HG03103 (cell line): ENCODE measurements at regions not wholly inside any gene's neighbourhood (a gene's known extent, or its start where the extent isn't known, plus 50 kb on each side); places are given as distances from the start of the nearest gene placed in this dataset.

ENCODE experiments used
- ATAC-seq: cut with Tn5 transposase; IDR thresholded peaks from one replicate; pipeline ENCODE4 v1.9.1; 2021; ENCODE audit warnings: low read depth; ENCODE audit not compliant: unreplicated experiment

DNA sequence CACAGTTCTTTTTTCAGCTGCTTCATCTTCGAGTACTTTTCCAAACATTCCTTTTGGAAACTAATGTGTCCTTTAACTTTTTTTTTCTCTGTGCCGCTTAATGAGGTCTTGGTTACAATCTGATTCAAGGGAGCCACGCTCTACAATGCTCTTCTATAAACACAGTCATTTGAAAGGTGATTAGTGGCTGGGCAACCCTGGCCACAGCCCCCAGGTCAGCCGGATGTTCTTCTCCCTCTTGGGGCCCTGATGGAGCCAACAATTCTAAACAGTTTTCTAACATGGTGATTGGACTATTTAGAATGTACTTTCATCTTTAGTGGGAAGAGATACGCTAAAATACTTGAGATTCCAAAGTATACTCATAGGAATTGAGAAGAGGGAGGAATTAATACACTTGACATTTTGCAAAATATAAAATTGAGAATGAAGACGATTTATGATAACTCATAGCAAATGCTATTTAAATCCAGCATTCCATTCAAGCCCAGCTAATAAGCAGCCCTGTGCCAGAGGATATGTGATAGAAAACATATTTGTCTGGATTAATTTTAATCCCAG, 83.7 kb upstream of the MBOAT2 start:
- ATAC-seq: no peak

DNA sequence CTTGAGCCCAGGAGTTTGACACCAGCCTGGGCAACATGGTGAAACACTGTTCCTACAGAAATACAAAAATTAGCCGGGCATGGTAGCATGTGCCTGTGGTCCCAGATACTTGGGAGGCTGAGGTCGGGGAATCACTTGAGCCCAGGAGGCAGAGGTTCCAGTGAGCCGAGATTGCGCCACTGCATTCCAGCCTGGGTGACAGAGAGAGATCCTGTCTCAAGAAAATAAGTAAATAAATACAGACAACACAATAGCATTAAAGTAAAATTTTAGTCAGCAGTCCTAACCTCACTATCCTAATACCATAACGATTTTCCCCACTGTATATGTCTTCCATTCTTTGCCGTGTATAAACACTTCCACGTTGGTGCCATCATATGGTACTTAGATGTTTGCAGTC, 83.0 kb upstream of the MBOAT2 start:
- ATAC-seq: no peak

DNA sequence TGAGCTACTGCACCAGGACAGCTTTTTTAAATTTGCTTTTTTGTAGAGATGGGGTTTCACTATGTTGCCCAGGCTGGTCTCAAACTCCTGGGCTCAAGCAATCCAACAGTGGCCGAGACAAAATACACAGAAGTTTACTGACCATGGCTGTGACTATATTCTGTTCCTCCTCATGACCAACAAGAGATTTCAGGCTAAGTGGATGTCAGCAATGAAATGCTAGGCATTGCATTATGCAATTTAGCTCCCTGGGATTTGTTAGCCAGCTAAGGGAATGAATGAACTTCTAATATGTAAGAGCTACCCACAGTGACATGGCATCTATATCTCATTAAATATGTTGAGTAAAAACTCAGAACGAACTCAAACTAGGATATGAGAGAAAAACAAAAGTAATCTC, 81.9 kb upstream of the MBOAT2 start:
- ATAC-seq: no peak

DNA sequence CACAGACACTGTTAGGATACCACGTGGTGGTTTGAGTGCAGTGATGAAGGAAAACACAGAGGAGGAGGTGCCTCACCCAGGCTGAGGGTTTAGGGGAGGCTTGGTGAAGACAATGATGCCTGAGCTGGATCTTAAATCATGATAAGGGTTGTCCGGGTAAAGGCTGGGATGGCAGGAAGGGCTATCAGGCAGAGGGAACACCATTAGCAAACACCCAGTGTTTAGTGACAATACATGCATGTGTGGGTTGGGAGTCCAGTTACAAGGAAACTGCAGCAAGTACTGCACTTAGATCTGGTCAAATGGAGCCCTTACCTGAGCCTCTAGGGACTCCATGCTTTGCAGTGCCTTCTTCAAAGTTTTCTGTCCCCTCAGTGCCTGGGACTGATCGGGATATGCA, 79.8 kb upstream of the MBOAT2 start:
- no peak for ATAC-seq

DNA sequence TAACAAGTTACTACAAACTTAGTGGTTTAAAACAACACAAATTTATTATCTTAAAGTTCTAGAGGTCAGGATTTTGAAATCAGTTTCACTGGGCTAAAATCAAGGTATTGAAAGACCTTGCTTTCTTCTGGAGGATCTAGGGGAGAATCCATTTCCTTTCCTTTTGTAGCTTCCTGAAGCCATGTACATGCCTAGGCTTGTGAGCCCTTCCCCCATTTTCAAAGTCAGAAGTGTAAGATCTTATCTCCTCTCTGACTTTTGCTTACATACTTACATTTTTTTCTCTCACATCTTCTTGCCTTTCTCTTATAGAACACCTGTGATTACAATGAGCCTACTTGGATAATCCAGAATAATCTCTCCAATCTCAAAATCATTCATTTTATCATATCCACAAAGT, 78.7 kb upstream of the MBOAT2 start:
- ATAC-seq: no peak

DNA sequence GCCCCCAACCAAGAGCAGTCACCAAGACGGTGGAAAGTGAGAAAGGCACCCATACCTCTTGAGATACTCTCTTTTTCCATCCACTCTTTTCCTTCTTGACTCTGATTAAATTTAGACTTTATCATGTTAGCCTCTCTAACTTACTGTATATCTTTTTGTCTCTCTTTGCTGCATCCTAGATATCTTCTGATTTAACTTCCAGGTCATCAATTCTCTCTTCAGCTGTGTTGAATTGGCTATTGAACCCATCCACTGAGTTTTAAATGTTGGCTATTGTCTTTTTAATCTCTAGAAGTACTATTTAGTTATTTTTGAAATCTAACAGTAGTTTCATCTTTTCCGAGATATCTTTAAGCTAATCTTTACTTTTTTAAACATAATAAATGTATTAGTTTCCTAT, 78.3 kb upstream of the MBOAT2 start:
- ATAC-seq: no peak

DNA sequence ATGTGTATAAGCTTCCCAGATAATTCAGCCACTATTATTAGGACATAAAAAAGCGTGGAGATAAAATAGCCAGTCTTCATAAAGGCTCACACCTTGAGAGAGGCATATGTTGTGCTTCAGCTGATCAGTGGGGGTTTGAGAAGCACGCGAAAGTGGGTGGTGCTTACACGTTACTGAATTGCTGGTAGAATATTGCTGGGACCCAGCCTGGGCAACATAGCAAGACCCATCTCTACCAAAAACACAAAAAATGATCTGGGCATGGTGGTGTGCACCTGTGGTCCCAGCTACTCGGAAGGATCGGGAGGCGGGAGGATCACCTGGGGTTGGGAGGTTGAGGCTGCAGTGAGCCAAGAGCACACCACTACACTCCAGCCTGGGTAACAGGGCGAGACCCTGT, 74.9 kb upstream of the MBOAT2 start:
- ATAC-seq: no peak

DNA sequence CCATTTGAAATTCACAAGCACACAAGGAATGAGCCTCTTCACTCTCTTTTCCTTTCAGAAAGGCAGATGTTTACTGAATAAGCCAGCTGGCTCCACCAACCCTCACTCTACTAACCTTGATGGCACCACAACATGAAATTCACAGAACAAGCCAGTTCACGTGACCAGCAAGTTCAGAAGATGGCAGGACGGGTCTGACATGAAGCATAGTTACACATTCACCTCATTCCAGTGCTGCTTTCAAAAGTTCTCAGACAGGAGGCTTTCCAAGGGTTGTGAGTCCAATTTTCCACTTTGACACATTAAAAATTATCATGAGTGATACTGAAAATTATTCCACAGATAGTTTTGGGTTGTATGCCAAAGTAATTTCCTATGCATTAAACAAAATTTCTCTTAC, 74.2 kb upstream of the MBOAT2 start:
- no peak for ATAC-seq

DNA sequence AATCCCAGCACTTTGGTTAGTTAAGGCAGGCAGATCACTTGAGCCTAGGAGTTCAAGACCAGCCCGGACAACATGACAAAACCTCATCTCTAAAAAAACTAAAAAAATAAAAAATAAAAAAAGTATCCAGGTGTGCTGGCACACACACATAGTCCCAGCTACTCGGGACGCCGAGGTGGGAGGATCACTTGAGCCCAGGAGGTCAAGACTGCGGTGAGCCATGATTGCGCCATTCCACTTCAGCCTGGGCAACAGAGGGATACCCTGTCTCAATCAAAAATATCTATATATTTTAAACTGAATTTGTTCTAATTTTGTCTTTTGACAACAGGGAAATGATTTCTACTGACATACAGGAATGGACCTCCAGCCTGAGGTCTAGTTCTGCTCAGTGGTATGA, 73.3 kb upstream of the MBOAT2 start:
- no peak for ATAC-seq

DNA sequence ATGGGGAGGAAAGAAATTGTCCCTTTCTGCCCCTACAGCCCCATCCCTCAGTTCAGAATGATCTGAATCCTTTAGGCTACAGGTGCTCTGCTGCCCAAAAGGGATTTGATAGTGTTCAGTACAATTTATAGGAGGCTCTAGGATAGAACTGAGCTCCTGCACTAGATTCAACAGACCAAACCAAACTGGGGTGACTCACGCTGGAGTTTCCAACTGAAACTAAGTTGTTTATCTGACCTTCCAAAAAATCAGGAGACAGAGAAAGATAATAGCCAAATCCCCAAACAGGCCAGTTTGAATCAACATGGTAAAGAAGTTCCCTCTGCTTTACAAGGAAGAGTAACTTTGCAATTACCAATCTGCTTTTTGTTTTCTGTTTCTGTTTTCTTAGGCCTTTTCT, 72.7 kb upstream of the MBOAT2 start:
- ATAC-seq: no peak

DNA sequence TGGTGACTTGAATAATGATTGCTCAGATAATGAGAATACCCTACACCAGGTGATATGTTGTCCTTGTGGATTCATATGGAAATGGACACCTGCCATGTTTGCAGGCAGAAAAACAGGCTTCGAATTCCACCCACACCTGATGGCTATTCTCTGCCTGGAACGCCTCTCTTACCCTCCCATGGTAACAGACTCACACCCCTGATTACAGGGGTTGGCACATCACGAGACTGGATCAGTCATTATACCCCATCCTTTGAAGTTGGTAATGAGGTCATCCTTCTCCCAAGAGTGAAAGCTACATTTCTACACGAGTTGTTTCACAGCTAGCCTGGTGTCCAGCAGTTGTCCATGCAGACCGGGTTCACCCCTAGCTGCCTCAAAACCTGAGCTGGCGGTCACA, 71.4 kb upstream of the MBOAT2 start:
- no peak for ATAC-seq

DNA sequence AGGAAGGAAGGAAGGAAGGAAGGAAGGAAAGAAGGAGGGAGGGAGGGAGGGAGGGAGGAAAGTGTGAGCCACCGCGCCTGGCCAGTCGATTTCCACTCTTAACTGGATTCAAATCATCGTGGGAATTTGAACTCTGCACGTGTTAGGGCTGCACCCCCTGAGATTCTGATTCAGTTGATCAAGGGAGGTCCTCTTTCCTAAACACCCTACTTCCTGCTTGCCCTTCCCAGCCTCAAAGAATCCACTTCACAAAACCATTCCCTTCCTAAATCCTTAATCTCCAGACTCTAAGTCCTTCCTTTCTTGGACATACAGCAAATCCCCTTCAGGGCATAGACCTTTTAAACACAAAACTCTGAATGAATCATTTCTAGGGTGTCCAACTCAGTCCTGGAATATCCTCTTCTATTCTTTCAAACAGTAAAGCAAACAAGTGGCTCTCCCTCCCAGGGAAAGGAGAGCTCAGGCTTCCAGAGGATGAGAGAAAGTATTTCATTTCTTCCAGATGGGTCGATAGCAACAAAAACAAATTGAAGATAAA, 68.2 kb upstream of the MBOAT2 start:
- no peak for ATAC-seq

DNA sequence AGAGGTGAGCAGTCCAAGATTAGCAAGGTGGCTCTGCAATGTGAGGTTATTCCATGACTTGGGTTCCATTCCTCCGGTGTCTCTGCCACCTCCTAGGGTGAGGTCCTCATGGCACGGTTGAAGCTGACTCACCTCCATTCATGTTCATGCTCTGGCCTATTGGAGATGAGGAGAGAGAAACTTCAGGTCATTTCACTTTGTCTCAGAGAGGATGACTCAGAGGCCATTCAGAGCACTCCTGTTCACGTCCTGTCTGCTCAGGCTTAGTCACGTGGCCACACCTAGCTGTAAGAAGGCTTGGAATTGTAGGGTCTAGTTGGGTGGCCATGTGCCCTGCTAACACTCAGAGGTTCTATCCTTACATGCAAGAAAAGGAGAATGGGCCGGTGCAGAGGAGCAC, 67.5 kb upstream of the MBOAT2 start:
- no peak for ATAC-seq

DNA sequence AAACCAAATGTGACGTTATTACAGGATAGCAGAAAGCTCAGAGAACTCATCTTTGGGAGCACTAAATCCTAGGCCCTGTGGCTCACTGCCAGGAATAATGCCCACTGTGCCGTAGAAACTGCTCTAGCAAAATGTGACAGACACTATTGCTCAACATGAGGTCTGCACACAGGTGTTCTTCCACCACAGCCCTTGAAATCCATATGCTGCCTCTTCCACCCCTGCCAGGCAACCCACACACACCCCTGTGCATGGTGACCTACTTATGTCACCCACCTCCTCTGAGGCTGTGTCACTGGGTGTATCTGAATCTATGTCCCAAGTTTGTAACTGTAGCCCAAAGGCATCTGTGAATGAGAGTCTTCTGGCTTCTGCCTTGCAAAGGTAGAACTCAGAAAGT, 66.1 kb upstream of the MBOAT2 start:
- no peak for ATAC-seq

DNA sequence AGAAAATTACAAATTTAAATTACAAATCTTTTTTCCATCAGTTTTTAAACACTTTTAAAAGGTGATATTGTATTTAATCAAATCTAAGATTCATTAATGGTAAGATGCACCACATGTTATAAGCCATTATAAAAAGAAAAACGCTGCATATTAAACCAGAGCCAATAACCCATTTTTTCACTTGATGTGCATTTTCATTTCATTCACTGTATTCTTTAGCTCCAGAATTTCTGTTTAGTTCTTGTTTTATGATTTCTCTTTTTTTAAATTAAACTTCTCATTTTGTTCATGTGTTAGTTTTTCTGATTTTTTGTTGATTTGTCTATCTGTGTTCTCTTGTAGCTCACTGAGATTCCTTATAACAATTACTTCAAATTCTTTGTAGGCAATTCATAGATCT, 62.4 kb upstream of the MBOAT2 start:
- no peak for ATAC-seq

DNA sequence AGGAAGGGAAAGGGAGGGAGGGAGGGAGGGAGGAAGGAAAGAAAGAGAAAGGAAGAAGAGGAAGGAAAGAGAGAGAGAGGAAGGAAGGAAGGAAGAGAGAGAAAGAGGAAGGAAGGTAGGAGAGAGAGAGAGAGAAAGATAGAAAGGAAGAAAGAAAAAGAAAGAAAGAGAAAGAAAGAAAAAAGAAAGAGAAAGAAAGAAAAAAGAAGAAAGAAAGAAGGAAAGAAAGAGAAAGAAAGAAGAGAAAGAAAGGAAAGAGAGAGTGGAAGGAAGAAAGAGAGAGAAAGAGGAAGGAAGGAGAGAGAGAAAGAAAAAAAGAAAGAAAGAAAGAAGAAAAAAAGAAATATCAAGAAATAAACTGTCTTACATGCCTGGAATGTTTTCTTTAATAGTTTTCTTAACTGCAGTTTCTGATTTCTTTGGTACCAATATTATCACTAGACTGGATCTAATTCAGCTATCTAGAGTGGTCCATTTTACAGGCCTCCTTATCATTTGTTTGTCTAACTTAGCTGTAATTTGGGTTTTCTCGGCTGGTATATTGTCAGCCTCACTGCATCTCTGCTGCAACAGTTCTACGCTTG, 59.6 kb upstream of the MBOAT2 start:
- no peak for ATAC-seq

DNA sequence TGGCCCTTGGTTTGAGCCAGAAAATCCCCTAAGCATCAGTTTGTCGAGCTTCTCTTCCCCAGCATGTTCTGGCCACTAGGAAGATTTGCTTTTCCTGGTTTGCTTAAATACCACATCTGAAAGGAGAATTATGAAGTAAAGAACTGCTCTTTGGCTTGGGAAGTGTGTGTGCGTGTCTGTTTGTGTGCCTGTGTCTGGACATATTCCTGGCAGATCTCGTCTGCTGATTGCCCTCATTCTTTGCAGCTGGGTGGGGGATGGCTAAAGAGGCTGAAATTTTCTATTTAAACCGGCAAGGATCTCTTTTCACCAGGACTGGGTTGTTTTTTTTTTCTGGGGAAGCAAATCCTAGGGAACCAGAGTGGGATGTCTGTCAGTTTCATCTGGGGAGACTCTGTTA, 57.3 kb upstream of the MBOAT2 start:
- no peak for ATAC-seq

DNA sequence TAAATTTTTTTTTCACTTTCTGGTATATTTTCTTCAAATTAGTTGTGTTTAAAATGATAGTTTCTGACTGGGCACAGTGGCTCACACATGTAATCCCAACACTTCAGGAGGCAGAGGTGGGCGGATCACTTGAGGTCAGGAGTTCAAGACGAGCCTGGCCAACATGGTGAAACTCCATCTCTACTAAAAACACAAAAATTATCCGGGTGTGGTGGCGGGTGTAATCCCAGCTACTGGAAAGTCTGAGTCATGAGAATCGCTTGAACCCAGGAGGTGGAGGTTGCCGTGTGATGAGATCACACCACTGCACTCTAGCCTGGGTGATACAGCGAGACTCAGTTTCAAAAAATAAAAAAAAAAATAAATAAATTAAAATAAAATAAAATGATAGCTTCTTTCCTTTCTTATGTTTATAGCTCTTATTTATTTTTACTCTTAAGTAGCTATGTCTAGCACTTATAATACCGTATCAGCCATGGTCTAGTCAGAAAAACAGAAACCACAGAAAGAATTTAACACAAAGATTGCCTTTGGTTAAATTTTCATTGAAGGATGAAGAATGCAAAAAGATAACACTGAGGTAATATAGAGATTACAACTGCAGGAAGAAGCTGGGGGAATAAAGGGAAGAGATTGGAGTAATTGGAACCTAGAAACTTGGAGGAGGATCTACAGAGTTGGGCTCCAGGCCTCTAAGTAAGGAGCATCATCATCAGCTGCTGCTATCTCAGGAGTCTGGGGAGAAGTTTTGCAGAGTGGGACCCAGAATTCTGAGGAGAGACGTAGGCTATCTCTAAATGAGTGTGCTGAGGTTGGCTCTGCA, 54.7 kb upstream of the MBOAT2 start:
- no peak for ATAC-seq

DNA sequence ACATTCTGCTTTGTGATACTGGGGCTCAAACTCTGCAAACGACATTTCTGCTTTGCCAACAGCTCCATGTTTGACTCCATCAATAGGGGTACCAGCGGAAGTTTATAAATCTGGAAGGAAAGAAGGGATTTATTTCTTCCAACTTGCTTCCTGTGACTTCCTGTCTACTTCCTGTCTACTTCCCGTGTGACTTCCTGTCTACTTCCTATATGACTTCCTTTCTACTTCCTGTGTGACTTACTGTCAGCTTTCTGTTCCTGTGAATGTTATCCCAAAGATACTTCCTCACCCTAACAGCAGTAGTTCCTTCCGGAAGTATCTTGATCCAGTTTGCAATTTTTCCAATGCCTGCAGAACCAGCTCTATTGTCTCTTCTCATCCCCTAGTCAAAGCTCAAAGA, 52.0 kb upstream of the MBOAT2 start:
- no peak for ATAC-seq

DNA sequence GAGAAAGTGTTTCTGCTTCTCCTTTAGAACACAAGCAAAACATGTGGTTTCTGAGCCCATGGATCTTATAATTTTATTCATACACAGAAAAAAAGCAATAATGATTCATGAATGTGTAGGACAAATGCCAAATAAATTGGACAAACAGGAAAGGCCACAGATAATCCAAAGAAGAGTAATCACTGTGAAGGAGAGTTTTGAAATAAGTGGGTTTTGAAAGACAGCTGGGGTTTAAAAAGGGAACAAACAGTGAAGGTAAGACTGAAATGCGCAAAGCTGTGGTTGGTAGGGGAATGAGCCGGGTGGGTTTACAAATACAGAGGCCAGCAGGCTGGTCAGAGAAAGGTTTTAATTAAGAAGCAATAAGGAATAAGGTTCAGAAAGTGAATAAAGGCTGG, 50.0 kb upstream of the MBOAT2 start:
- no peak for ATAC-seq
